ENCODE measurements at regions not wholly inside any gene's neighbourhood (a gene's known extent, or its start where the extent isn't known, plus 50 kb on each side); places are given as distances from the start of the nearest gene placed in this dataset.
"Not testable (repeated sequence)": the region's sequence is repeated elsewhere in the genome, so short reads cannot be mapped to it uniquely, and the experiment has no call there.

- H3K27ac ChIP-seq (ENCODE audit: insufficient read depth, low read depth, low read length), result no peak overlapping the region
- H3K4me1 ChIP-seq (ENCODE audit: control insufficient read depth, extremely low read depth, insufficient read depth, low read length), result no peaks in the 10 kb centered on the region
- DNase-seq (ENCODE audit: low read depth, low spot score) (no peak), FAIRE-seq (no peak)
- H2AFZ ChIP-seq (ENCODE audit: low read depth, low read length), result no peak overlapping the region
- no peaks in the 10 kb centered on the region for H3K9me3 ChIP-seq (replicated peaks; ENCODE audit: control insufficient read depth, insufficient read depth, low read length)
- no peaks in the 10 kb centered on the region for H3K36me3 ChIP-seq (ENCODE audit: control insufficient read depth in 2 of 2, extremely low read depth in 1 of 2, insufficient read depth in 2 of 2, low read length in 2 of 2)
- CTCF ChIA-PET, result interaction anchor here (1.4 kb wide), 1 partner anchor 38 kb away, joined by 5 read pairs; no protein-coding TSS in a partner anchor
- no peaks in the 10 kb centered on the region for H4K20me1 ChIP-seq (replicated peaks; ENCODE audit: control insufficient read depth, extremely low read depth, insufficient read depth, low read length)
- intact Hi-C loops (cut with micrococcal nuclease) (no loop called here), dilution Hi-C loops (cut with MboI; ENCODE audit: extremely low pct_ligation_motif_present, low sequenced_read_pairs) (no loop called here)
- H3K9me1 ChIP-seq (replicated peaks; ENCODE audit: control insufficient read depth, extremely low read depth, insufficient read depth, low read length), result no peaks in the 10 kb centered on the region
- H3K79me2 ChIP-seq (ENCODE audit: control insufficient read depth, insufficient read depth, low read length), result no peaks in the 10 kb centered on the region
- no peak overlapping the region for H3K9ac ChIP-seq (replicated peaks; ENCODE audit: extremely low read depth, insufficient read depth, low read length)
- no peak overlapping the region for H3K4me2 ChIP-seq (ENCODE audit: insufficient read depth, low read length)
- no TSS peak for BruUV-seq (replicated peaks)
- TF ChIP-seq GATA2 (IDR thresholded peaks at IDR 0.05; ENCODE audit: insufficient read depth, insufficient read length, low read depth, low read length) (no peak), POLR2AphosphoS5 (IDR thresholded peaks at IDR 0.05; ENCODE audit: insufficient read depth, low read depth, low read length) (no peak), CTCF (IDR thresholded peaks at IDR 0.05; ENCODE audit: extremely low read depth in 1 of 2, insufficient read depth in 1 of 2, low read depth in 1 of 2, low read length in 2 of 2) (no peak), POLR2A (IDR thresholded peaks at IDR 0.05; ENCODE audit: low read depth, low read length) (no peak), EZH2 (IDR thresholded peaks at IDR 0.05; ENCODE audit: borderline replicate concordance, low read depth, low read length, severe bottlenecking) (no peak), JUN (IDR thresholded peaks at IDR 0.05; ENCODE audit: borderline replicate concordance, insufficient read depth, insufficient read length, low read depth) (no peak), MYC (IDR thresholded peaks at IDR 0.05; ENCODE audit: low read depth, low read length) (no peak), FOS (IDR thresholded peaks at IDR 0.05; ENCODE audit: borderline replicate concordance, insufficient read depth, low read length) (no peak), MAX (IDR thresholded peaks at IDR 0.05; ENCODE audit: insufficient read depth, insufficient read length) (no peak)
- H3K4me3 ChIP-seq (replicated peaks in 1 of 3; ENCODE audit: insufficient read depth in 1 of 3, low read depth in 1 of 3, low read length in 3 of 3), result no peak overlapping the region
- POLR2A ChIA-PET, result no interaction called here
- no peaks in the 10 kb centered on the region for H3K27me3 ChIP-seq (ENCODE audit: control insufficient read depth in 2 of 2, insufficient read depth in 2 of 2, low read length in 2 of 2)
Observed at GRCh38 chr9:33740075-33740474, 55.3 kb upstream of the PRSS3 start.

GRCh38 chr9:33740958-33741357, 54.4 kb upstream of the PRSS3 start:
- intact Hi-C loops (cut with micrococcal nuclease); FAIRE-seq; H2AFZ ChIP-seq (ENCODE audit: low read depth, low read length); BruUV-seq (replicated peaks); H3K79me2 ChIP-seq (ENCODE audit: control insufficient read depth, insufficient read depth, low read length); H3K9me1 ChIP-seq (replicated peaks; ENCODE audit: control insufficient read depth, extremely low read depth, insufficient read depth, low read length); H3K4me3 ChIP-seq (replicated peaks in 1 of 3; ENCODE audit: insufficient read depth in 1 of 3, low read depth in 1 of 3, low read length in 3 of 3); H3K4me1 ChIP-seq (ENCODE audit: control insufficient read depth, extremely low read depth, insufficient read depth, low read length); H3K27me3 ChIP-seq (ENCODE audit: control insufficient read depth in 2 of 2, insufficient read depth in 2 of 2, low read length in 2 of 2); H3K27ac ChIP-seq (ENCODE audit: insufficient read depth, low read depth, low read length); H4K20me1 ChIP-seq (replicated peaks; ENCODE audit: control insufficient read depth, extremely low read depth, insufficient read depth, low read length); H3K9ac ChIP-seq (replicated peaks; ENCODE audit: extremely low read depth, insufficient read depth, low read length); dilution Hi-C loops (cut with MboI; ENCODE audit: extremely low pct_ligation_motif_present, low sequenced_read_pairs); DNase-seq (ENCODE audit: low read depth, low spot score); H3K4me2 ChIP-seq (ENCODE audit: insufficient read depth, low read length); H3K36me3 ChIP-seq (ENCODE audit: control insufficient read depth in 2 of 2, extremely low read depth in 1 of 2, insufficient read depth in 2 of 2, low read length in 2 of 2); H3K9me3 ChIP-seq (replicated peaks; ENCODE audit: control insufficient read depth, insufficient read depth, low read length); POLR2A ChIA-PET: not testable (repeated sequence)
- CTCF ChIA-PET, result interaction anchor here (1.4 to 2.9 kb wide), 2 partner anchors 36 to 38 kb away, joined by 5 to 6 read pairs; no protein-coding TSS in a partner anchor

Data from endothelial cell of umbilical vein (primary cell).